H1 (cell line): ENCODE measurements at regions not wholly inside any gene's neighbourhood (a gene's known extent, or its start where the extent isn't known, plus 50 kb on each side); places are given as distances from the start of the nearest gene placed in this dataset.

Experiments
- CTCF ChIA-PET: fragments of 300-600 bp; sonication (Branson Sonifier 250); formaldehyde crosslinking; loops from one replicate; lab custom pipeline; 2021; ENCODE audit not compliant: partially characterized antibody; lab: Charles Lee
- POLR2A ChIA-PET: fragments of 300-600 bp; sonication (Branson Sonifier 250); formaldehyde crosslinking; loops from one replicate; lab custom pipeline; 2021; ENCODE audit warnings: inconsistent platforms; ENCODE audit not compliant: partially characterized antibody; lab: Charles Lee
- DNase-seq, 2 experiments: peaks; one replicate each; pipeline versions ENCODE4 v3.0.0 to v3.0.0-alpha.2; 2010 to 2022; ENCODE audit warnings: low spot score in 2 of 2, low read depth in 1 of 2, mixed read lengths in 1 of 2
- FAIRE-seq: peaks from 2 replicates; lab custom pipeline; 2011; peaks lifted over from hg19 to GRCh38; lab: Jason Lieb, UNC
- H2AFZ ChIP-seq: 2 replicates; pipeline ENCODE4 v1.8.1; 2012; ENCODE audit warnings: low read length, inconsistent platforms
- H2AK5ac ChIP-seq: 2 replicates; pipeline ENCODE4 v1.6.1; 2013; ENCODE audit warnings: low read depth, low read length
- H2BK120ac ChIP-seq: replicated peaks from 2 replicates; pipeline ENCODE3; 2013; ENCODE audit warnings: low read depth, low read length, inconsistent platforms
- H2BK12ac ChIP-seq: 2 replicates; pipeline ENCODE4 v1.6.1; 2013; ENCODE audit warnings: low read depth, low read length
- H2BK15ac ChIP-seq: 2 replicates; pipeline ENCODE4 v1.6.1; 2013; ENCODE audit warnings: low read length
- H2BK20ac ChIP-seq: 2 replicates; pipeline ENCODE4 v1.6.1; 2013; ENCODE audit warnings: low read length
- H2BK5ac ChIP-seq: 2 replicates; pipeline ENCODE4 v1.6.1; 2013; ENCODE audit warnings: low read depth, low read length
- H3K14ac ChIP-seq: 2 replicates; pipeline ENCODE4 v1.6.1; 2013; ENCODE audit warnings: inconsistent platforms; ENCODE audit not compliant: insufficient read length
- H3K18ac ChIP-seq: 2 replicates; pipeline ENCODE4 v1.6.1; 2013; ENCODE audit warnings: low read length; ENCODE audit errors: extremely low read depth
- H3K23ac ChIP-seq: 2 replicates; pipeline ENCODE4 v1.6.1; 2013; ENCODE audit warnings: inconsistent platforms; ENCODE audit not compliant: insufficient read length
- H3K23me2 ChIP-seq: 2 replicates; pipeline ENCODE4 v1.6.1; 2013; ENCODE audit warnings: low read depth, low read length
- H3K27ac ChIP-seq: 2 replicates; pipeline ENCODE4 v1.6.1; 2011; ENCODE audit warnings: low read depth, low read length, inconsistent platforms
- H3K27me3 ChIP-seq, 4 experiments: replicated peaks in 1 of 4; 1 replicate in 1 of 4; 2 replicates in 3 of 4; pipeline versions ENCODE4 v1.6.1 to v1.8.1; 2011 to 2013; ENCODE audit warnings: low read length in 3 of 4, mild to moderate bottlenecking in 3 of 4, inconsistent platforms in 2 of 4, mixed read lengths in 2 of 4, moderate library complexity in 1 of 4; ENCODE audit not compliant: control insufficient read depth in 3 of 4, insufficient read depth in 3 of 4; ENCODE audit errors: extremely low read depth in 1 of 4
- H3K36me3 ChIP-seq, 4 experiments: 2 replicates each; pipeline versions ENCODE4 v1.6.1 to v1.8.1; 2011 to 2013; ENCODE audit warnings: mild to moderate bottlenecking in 4 of 4, low read length in 3 of 4, moderate library complexity in 2 of 4, control low read depth in 1 of 4, inconsistent platforms in 1 of 4; ENCODE audit not compliant: insufficient read depth in 4 of 4, control insufficient read depth in 2 of 4
- H3K4ac ChIP-seq: replicated peaks from 2 replicates; pipeline ENCODE3; 2013; ENCODE audit warnings: low read length, low read depth, mixed read lengths, inconsistent platforms; ENCODE audit not compliant: insufficient read length
- H3K4me1 ChIP-seq, 4 experiments: replicated peaks in 1 of 4; 1 replicate in 1 of 4; 2 replicates in 3 of 4; pipeline versions ENCODE4 v1.6.1 to v1.8.1; 2011 to 2013; ENCODE audit warnings: low read length in 3 of 4, inconsistent platforms in 2 of 4, mixed read lengths in 1 of 4; ENCODE audit not compliant: insufficient read depth in 4 of 4, control insufficient read depth in 3 of 4
- H3K4me2 ChIP-seq, 2 experiments: 2 replicates each; pipeline versions ENCODE4 v1.6.1 to v1.8.1; 2011 to 2013; ENCODE audit warnings: low read depth in 2 of 2, low read length in 2 of 2, control low read depth in 1 of 2, inconsistent platforms in 1 of 2, mild to moderate bottlenecking in 1 of 2; ENCODE audit not compliant: insufficient read depth in 1 of 2
- H3K4me3 ChIP-seq, 4 experiments: fragments of 200-600, 300-600 bp in 1 of 4; sonication (generic), shearing (Covaris generic), sonication (Bioruptor Twin) in 1 of 4; 2 replicates each; pipeline versions ENCODE4 v1.5.1 to v1.8.1; 2011 to 2016; ENCODE audit warnings: low read length in 4 of 4, low read depth in 3 of 4, control low read depth in 2 of 4, inconsistent platforms in 2 of 4, mild to moderate bottlenecking in 2 of 4, mixed read lengths in 1 of 4, moderate library complexity in 1 of 4; ENCODE audit not compliant: insufficient read depth in 2 of 4; ENCODE audit errors: extremely low read depth in 1 of 4
- H3K56ac ChIP-seq: replicated peaks from 2 replicates; pipeline ENCODE3; 2013; ENCODE audit warnings: low read depth, mild to moderate bottlenecking, mixed read lengths, low read length, inconsistent platforms; ENCODE audit not compliant: insufficient read length
- H3K79me1 ChIP-seq: 2 replicates; pipeline ENCODE4 v1.6.1; 2013; ENCODE audit warnings: low read depth, low read length, control low read depth
- H3K79me2 ChIP-seq, 2 experiments: 2 replicates each; pipeline versions ENCODE4 v1.6.1 to v1.8.1; 2012 to 2013; ENCODE audit warnings: low read length in 2 of 2, mild to moderate bottlenecking in 2 of 2, inconsistent platforms in 1 of 2; ENCODE audit not compliant: insufficient read depth in 2 of 2, control insufficient read depth in 1 of 2
- H3K9ac ChIP-seq, 4 experiments: replicated peaks in 1 of 4; 1 replicate in 1 of 4; 2 replicates in 3 of 4; pipeline versions ENCODE4 v1.6.1 to v1.8.1; 2011 to 2013; ENCODE audit warnings: low read depth in 3 of 4, low read length in 3 of 4, control low read depth in 2 of 4, mild to moderate bottlenecking in 2 of 4, moderate library complexity in 2 of 4, inconsistent platforms in 1 of 4; ENCODE audit errors: extremely low read depth in 1 of 4
- H3K9me3 ChIP-seq, 2 experiments: 2 replicates each; pipeline versions ENCODE4 v1.6.1 to v1.8.1; 2012 to 2013; ENCODE audit warnings: mild to moderate bottlenecking in 2 of 2, moderate library complexity in 2 of 2, control low read depth in 1 of 2, inconsistent platforms in 1 of 2, low read depth in 1 of 2, low read length in 1 of 2, mixed read lengths in 1 of 2; ENCODE audit not compliant: insufficient read depth in 2 of 2
- H4K20me1 ChIP-seq, 2 experiments: replicated peaks in 1 of 2; 2 replicates each; pipeline versions ENCODE3 to v1.8.1; 2011 to 2013; ENCODE audit warnings: inconsistent platforms in 2 of 2, low read length in 2 of 2, mild to moderate bottlenecking in 1 of 2; ENCODE audit not compliant: insufficient read depth in 2 of 2, control insufficient read depth in 1 of 2
- H4K5ac ChIP-seq: 2 replicates; pipeline ENCODE4 v1.6.1; 2013; ENCODE audit warnings: low read length, low read depth, mixed read lengths, inconsistent platforms; ENCODE audit not compliant: insufficient read length
- H4K8ac ChIP-seq: 2 replicates; pipeline ENCODE4 v1.8.0; 2013; ENCODE audit warnings: mild to moderate bottlenecking, moderate library complexity, low read length, inconsistent platforms; ENCODE audit not compliant: insufficient read depth; ENCODE audit errors: extremely low read depth
- H4K91ac ChIP-seq: replicated peaks from 2 replicates; pipeline ENCODE3; 2013; ENCODE audit warnings: low read length, mixed read lengths, inconsistent platforms; ENCODE audit not compliant: insufficient read length
- BACH1 ChIP-seq: IDR thresholded peaks from 2 replicates; pipeline ENCODE4 v1.6.1; 2012; ENCODE audit warnings: low read length, improper control_type of control experiment
- BCL11A ChIP-seq, 2 experiments: IDR thresholded peaks; one replicate each; pipeline ENCODE4 v1.6.1; 2011; ENCODE audit warnings: low read depth in 2 of 2, low read length in 2 of 2, mild to moderate bottlenecking in 2 of 2
- CBX8 ChIP-seq: fragments of 300-800, 300-1000 bp; sonication (generic); IDR thresholded peaks from 2 replicates; pipeline ENCODE4 v1.7.1; 2016; ENCODE audit warnings: low read depth, low read length, borderline replicate concordance
- CHD1 ChIP-seq: IDR thresholded peaks from 2 replicates; pipeline ENCODE4 v1.6.1; 2012; ENCODE audit warnings: low read depth, low read length, improper control_type of control experiment
- CREB1 ChIP-seq: IDR thresholded peaks from 2 replicates; pipeline ENCODE4 v1.6.1; 2012; ENCODE audit warnings: inconsistent platforms
- FOSL1 ChIP-seq: IDR thresholded peaks from 2 replicates; pipeline ENCODE4 v1.6.1; 2011; ENCODE audit warnings: mild to moderate bottlenecking, low read depth, low read length, moderate library complexity; ENCODE audit not compliant: insufficient read depth
- KDM5A ChIP-seq: fragments of 200-600 bp; IDR thresholded peaks from 2 replicates; pipeline ENCODE4 v1.7.1; 2012; ENCODE audit warnings: mild to moderate bottlenecking, low read length, inconsistent platforms, mixed read lengths
- POLR2A ChIP-seq, 2 experiments: IDR thresholded peaks; 1 replicate in 1 of 2; 2 replicates in 1 of 2; pipeline ENCODE4 v1.6.1; 2011; ENCODE audit warnings: low read depth in 2 of 2, low read length in 2 of 2, mild to moderate bottlenecking in 2 of 2; ENCODE audit errors: control extremely low read depth in 1 of 2
- POLR2AphosphoS5 ChIP-seq: IDR thresholded peaks from 2 replicates; pipeline ENCODE4 v1.6.1; 2011; ENCODE audit warnings: low read depth, low read length
- RXRA ChIP-seq: IDR thresholded peaks from 2 replicates; pipeline ENCODE4 v1.6.1; 2011; ENCODE audit warnings: low read depth, mild to moderate bottlenecking, low read length, moderate library complexity; ENCODE audit not compliant: insufficient read depth
- SUZ12 ChIP-seq: fragments of 200-600 bp; sonication (generic); IDR thresholded peaks from 2 replicates; pipeline ENCODE4 v1.6.1; 2012; ENCODE audit warnings: mild to moderate bottlenecking, inconsistent platforms, low read length, moderate library complexity, mixed read lengths
- TEAD4 ChIP-seq: IDR thresholded peaks from 2 replicates; pipeline ENCODE4 v1.6.1; 2012; ENCODE audit warnings: low read depth, low read length, inconsistent platforms, mixed read lengths
- WGBS, 2 experiments: shearing (Covaris generic) in 1 of 2; methylation state at CpG; one replicate each; pipeline versions ENCODE4 v1.1.6 to v1.1.7; 2013 to 2015; ENCODE audit warnings: low lambda C conversion rate in 2 of 2, mixed read lengths in 2 of 2, inconsistent platforms in 1 of 2, low coverage in 1 of 2, missing lambda C conversion rate in 1 of 2; ENCODE audit not compliant: insufficient replicate concordance in 2 of 2, insufficient coverage in 1 of 2, insufficient read length in 1 of 2; ENCODE audit errors: extremely low coverage in 1 of 2, missing lambda C conversion rate in 1 of 2; 5-methylcytosine and 5-hydroxymethylcytosine counted together
- TF ChIP-seq, protein P1 (sequence below): IDR thresholded peaks from 2 replicates; pipeline ENCODE4 v1.6.1; 2011; ENCODE audit warnings: low read depth, mild to moderate bottlenecking, low read length; ENCODE audit not compliant: insufficient read depth
- TF ChIP-seq, protein P2 (sequence below): IDR thresholded peaks from 2 replicates; pipeline ENCODE4 v1.6.1; 2012; ENCODE audit warnings: inconsistent platforms

DNA sequence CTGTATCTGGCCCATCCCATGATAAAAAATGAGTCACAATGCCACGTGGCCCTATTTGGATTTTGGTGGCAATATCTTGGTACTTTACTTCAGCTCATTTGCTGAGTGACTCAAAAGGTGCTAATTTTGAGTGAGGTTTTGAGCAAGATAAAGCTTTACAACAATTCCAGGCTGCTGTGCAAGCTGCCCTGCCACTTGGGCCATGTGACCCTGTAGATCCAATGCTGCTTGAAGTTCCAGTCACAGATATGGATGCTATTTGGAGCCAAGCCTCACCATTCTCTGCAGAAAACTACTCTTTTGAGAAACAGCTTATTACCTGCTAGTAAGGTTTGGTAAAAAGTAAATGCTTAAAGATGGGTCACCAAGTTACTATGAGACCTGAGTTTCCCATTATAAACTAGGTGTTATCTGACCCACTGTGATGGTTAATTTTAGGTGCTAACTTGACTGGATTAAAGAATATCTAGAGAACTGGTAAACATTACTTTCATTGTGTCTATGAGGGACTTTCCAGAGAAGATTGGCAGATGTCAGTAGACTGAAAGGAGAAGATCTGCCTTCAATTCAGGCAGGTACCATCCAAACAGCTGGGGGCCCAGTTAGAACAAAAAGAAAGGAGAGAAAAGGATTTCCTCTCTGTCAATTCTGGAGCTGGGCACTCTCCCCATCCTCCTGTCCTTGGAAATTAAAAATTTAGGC lies 1083.9 kb downstream of the DIPK2A start:
- Histone ChIP-seq H4K8ac (no peak overlapping the region), H3K36me3 (no peaks in the 10 kb centered on the region), H3K14ac (no peak overlapping the region), H2BK20ac (no peak overlapping the region), H3K4me1 (no peaks in the 10 kb centered on the region), H3K79me2 (no peaks in the 10 kb centered on the region), H3K4ac (no peak overlapping the region), H2BK12ac (no peak overlapping the region), H4K5ac (no peak overlapping the region), H2BK15ac (no peak overlapping the region), H3K27ac (no peak overlapping the region), H4K20me1 (no peaks in the 10 kb centered on the region), H2BK5ac (no peak overlapping the region), H3K4me3 (no peak overlapping the region), H4K91ac (no peak overlapping the region), H2AK5ac (no peak overlapping the region), H3K27me3 (no peaks in the 10 kb centered on the region; a peak in 1 of 7 replicates), H2AFZ (no peak overlapping the region), H3K79me1 (no peaks in the 10 kb centered on the region), H3K9me3 (peaks cover under 1 to 7% of the 10 kb centered on the region in 2 experiments; a peak in 1 of 4 replicates), H3K23ac (no peak overlapping the region), H3K18ac (no peak overlapping the region), H3K4me2 (no peak overlapping the region), H3K56ac (no peak overlapping the region), H3K23me2 (no peaks in the 10 kb centered on the region), H3K9ac (no peak overlapping the region), H2BK120ac (no peak overlapping the region)
- no peak for DNase-seq
- 100% methylated on average over 1 of the region's 1 CpG; no CpG with 5 or more reads in 1 of the 2 experiments for WGBS, 2 experiments
- POLR2A ChIA-PET = no interaction called here
- CTCF ChIA-PET = no interaction called here
- no peak for FAIRE-seq
- TF ChIP-seq, protein P1, sequence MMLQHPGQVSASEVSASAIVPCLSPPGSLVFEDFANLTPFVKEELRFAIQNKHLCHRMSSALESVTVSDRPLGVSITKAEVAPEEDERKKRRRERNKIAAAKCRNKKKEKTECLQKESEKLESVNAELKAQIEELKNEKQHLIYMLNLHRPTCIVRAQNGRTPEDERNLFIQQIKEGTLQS = no peak
- TF ChIP-seq RXRA = no peak
- TF ChIP-seq FOSL1 = no peak
- TF ChIP-seq POLR2AphosphoS5 = no peak
- no peak for TF ChIP-seq SUZ12
- TF ChIP-seq CHD1 = no peak
- no peak for TF ChIP-seq CBX8
- TF ChIP-seq TEAD4 = no peak
- no peak for TF ChIP-seq KDM5A
- TF ChIP-seq BACH1 = no peak
- no peak for TF ChIP-seq BCL11A (IDR thresholded peaks at IDR 0.05; ENCODE audit: low read depth in 2 of 2, low read length in 2 of 2)
- TF ChIP-seq CREB1 = no peak
- TF ChIP-seq, protein P2, sequence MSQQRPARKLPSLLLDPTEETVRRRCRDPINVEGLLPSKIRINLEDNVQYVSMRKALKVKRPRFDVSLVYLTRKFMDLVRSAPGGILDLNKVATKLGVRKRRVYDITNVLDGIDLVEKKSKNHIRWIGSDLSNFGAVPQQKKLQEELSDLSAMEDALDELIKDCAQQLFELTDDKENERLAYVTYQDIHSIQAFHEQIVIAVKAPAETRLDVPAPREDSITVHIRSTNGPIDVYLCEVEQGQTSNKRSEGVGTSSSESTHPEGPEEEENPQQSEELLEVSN = no peak
- TF ChIP-seq POLR2A (IDR thresholded peaks at IDR 0.05; ENCODE audit: control extremely low read depth in 1 of 2, low read depth in 2 of 2, low read length in 2 of 2) = no peak
